ENCODE measurements at regions not wholly inside any gene's neighbourhood (a gene's known extent, or its start where the extent isn't known, plus 50 kb on each side); places are given as distances from the start of the nearest gene placed in this dataset.

DNA sequence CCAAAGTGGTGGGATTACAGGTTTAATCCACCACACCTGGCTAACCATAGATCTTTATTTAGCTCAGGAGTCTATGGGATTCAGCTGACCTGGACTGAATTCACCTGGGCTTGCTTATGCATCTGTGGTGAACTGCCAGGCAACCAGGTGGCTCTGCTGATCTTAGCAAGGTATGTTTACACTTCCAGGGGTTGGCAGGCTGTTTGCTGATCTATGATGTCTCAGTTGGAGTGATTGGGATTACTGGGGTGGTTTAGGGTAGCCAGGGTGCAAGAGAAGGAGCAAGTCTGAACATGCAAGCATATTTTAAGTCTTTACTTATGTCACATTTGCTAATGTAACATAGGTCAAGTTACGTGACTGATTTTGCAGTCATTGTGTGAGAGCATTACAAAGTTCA lies 63.6 kb upstream of the JAK2 start:
- no peak for DNase-seq

DNA sequence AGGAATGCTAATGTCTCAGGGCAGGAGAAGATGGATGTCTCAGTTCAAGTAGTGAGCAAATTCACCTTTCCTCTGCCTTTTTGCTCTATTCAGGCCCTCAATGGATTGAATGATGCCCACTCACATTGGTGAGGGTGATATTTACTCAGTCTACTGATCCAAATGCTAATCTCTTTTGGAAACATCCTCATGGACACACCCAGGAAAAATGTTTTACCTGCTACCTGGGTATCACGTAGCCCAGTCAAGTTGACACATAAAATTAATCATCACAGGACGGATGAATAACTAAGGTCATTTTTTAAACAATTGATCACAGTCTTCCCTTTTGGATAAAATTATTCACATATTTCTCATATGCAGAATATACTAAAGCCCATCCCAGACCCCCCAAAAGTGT lies 63.0 kb upstream of the JAK2 start:
- DNase-seq = no peak

DNA sequence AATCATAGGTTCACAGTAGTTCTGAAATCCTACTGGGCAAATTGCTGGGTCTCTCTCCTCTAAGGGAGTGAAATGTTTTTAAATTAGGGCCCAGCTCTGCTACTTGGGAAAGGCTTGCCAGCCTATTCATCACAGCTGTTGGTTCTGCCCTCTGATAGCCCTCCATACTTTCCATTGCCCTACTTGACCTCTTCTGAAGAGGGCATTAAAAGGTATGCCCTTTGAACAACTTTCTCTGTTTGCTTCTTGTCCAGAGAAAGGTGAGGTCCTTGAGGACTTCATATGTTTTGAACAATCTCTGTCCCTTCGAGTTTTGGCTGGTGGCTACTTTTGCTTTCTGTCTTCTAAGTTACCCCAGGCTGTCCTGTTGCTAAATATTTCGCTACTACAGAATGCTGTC lies 62.3 kb upstream of the JAK2 start:
- DNase-seq = no peak

DNA sequence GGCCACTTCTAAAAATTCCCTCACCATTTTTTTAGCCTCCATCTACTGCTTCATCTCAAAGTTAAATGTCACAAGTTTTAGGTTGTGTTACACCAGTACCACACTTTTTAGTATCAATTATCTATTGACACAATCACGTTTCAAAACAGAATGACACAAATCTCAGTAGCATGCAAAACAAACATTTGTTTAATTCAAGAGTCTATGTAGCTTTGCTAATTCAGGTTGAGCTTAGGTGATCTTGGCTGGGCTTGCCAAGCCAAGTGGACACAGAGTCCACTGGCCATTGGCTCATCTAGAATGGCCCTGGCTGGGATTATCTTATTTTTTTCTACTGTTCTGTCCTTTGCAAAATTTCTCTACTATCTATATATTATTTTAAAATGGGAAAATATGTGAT lies 61.9 kb upstream of the JAK2 start:
- no peak for DNase-seq

DNA sequence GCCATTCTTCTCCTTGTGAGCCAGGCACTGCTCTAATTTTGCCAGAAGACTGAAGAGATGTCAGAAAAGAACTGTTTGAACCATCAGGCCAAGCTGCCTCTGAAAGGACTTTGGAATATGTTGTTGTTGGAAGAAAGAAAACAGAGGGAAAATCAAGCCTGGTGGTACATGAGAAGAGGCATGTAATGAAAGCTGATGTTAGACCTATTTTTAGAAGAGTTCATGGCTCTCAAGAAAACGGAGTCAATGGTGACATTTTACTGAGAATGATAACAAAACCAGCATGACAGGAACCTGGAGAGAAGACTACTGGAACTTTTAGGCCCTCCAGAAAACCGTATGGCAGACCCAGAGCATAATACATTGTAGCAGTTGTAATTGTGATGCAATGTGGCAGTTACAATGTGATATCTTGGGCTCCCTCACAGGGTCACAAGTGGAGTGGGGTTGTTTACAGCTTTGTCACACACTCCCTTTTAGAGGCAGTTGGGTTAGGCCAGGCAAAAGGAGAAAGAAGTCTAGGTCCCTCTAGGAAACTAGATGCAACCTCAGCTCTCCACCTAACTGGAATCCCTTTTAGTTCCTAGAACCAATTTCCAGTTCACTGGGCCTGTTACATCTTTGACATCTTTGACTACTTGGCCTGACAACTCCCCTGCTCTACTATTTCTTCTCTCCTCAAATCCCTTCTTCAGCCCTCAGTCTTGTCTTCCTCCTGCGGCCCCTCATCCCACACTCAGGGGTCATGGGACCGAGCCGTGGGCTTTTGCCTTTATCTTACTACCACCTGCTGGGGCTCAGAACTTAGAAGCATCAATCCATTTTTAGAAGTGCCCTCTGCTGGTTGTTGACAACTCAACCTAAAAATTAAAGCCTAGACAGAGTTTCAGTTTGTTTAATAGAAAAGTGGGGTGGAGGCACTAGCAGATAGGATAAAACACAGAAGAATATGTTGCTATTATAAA lies 61.2 kb upstream of the JAK2 start:
- no peak for DNase-seq

DNA sequence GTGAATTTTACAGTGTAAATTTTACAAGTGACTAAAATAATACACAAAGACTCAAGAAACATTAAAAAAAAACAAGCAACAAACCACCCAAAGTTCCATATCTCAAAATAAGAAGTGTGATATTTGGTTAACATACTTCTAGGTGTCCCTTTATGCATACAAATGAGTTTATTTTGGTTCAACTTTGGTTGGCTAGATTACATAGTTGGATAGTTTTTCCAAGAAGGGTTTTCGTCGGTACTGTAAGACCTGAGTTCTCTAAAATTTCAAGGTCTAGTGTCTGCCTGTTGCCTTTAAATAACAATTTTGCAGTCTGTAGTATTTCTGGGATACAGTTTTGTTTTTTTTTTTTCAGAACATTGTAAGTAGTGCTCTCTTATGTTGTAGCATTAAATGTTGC lies 58.8 kb upstream of the JAK2 start:
- DNase-seq = no peak

DNA sequence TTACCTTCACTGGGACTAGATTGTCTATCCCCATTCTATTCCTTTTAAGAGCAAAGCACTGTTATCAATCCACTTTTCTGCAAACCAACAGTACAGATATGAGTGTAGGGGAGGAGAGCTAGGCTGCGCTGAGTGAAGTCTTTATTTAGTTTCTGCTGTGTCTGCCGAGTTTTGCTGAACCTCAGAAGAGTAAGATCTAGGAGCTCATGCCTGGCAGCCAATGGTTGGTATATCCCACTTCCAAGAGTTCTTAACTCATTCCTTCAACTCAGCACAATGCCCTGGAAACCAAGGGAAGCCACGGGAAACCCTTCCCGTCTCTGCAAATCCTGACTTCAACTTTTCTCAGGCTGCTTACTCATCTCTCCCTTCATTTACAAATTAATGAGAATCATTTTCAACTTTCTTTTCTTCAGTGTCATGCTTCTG lies 58.0 kb upstream of the JAK2 start:
- DNase-seq = no peak

DNA sequence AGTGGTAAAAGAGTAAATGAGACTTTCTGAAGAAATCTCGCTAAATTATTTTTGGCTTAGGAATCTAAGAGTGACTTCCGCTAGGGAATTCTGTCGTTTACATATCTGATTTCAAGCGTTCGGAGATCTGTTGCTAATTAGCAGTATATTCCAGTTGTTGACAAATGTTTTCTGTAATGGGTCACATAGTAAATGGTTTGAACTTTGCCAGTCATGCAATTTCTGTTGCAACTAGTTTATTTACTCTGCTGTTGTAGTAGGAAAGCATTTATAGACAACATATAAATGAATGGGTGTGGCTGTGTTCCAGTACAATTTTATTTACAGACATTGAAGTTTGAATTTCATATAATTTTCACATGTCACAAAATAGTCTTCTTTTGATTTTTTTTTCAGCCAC lies 57.4 kb upstream of the JAK2 start:
- DNase-seq = no peak

DNA sequence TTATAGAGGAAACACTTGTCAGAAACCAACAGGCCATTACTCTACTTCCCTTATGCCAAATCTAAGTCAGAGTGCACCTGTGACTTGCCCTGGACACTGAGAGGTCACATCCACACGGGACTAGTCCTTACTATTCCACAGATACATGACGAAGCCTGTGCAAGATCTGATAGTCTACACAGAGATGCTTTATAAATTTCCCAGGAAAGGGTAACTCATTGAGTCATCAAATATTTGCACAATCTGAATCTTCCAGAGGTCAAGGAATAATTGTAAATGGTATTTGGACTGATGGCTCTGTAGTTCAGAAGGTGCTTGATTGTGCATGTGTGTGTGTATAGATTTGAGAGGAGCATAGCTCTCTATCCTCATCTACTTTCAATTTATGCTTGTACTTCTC lies 55.2 kb upstream of the JAK2 start:
- no peak for DNase-seq

DNA sequence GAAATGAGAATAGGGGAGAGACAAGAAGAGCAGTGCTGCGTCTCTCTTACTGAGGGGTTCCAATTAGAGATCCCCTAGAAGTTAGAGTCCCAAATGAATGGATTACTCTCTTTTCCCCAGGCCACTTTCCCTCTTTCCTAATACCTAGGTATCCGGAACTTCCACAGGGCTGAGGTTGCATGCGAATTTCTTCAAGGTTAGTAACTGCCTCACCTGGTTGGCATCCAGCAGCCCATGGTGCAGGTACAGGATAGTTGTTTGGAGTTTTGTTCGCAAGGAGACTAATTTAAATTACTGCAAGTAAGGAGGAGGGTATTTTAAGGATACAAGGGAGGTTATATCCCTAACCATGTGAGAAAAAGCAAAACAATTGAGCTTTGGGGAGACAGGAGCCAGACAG lies 52.4 kb upstream of the JAK2 start:
- DNase-seq = no peak

DNA sequence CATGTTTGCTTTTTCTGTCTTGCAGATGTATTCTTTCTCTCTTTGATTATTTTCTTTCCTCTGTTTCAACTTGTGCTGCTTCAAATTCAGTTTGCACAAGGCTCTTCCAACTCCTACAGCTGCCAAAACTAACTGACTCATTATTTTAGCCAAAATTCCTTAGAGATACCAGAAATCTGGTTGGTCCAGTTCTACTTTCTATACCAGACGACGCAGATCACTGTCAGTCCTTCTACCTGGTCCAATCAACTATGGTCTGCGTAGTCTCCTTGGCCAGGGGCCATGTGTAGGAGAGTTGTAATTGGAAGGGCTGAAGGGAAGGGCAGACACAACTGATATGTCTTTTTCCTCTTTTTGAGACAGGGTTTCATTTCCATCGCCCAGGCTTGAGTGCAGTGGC lies 51.9 kb upstream of the JAK2 start:
- no peak for DNase-seq

DNA sequence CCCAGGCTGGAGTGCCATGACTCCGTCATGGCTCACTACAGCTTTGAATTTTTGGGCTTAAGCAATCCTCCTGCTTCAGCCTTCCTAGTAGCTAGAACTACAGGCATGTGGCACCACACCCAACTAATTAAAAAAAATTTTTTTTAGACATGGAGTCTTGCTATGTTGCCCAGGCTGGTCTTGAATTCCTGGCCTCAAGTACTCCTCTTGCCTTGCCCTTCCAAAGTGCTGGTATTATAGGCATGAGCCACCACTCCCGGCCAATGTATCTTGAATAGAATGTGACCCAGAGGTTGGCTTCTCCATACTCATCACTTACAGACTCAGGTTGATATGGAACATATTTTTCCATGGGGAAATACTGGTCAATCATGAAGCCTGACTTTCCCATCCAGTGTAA lies 51.2 kb upstream of the JAK2 start:
- no peak for DNase-seq

DNA sequence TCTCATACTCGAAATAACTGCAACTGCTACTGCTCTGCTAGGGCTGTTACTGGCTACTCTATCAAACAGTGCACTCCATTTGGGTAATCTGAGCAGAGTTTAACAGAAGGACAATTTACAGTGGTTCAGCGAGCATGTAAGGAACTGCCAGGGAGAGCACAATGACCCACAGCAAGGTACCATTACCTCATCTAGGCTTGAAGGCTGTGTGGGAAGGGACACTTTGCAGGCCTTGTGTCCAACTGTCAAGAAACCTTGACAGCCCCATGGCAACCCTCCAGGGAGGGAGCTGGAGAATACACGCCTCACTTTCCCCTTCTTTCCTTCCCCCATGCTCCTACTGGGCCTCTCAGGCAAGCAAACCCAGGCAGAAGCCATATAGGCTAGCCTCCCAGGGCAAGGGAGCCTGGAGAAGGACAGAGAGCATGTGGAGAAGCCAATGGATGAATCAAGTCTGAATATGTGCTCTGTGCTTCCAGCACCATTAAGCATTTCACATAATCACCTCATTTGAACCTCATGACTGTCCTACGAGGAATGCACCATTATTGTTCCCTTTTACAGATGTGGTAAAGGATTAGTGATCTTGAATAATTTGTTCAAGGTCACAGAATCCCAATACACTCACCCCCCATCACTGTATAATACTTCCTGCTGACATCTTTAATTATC lies 49.9 kb upstream of the JAK2 start:
- peak; percentile 68 for DNase-seq

All from eye (tissue), 1 donor.